HCT116 (cell line): ENCODE measurements at regions not wholly inside any gene's neighbourhood (a gene's known extent, or its start where the extent isn't known, plus 50 kb on each side); places are given as distances from the start of the nearest gene placed in this dataset.

Experiments used
- ATAC-seq: fragments of 200-7000 bp; cut with Tn5 transposase; 2 replicates; pipeline ENCODE4 v1.9.1; 2020; ENCODE audit warnings: mild to moderate bottlenecking, moderate library complexity
- BruUV-seq: library from RNA; stranded (reverse); fragments of 400-500 nt; replicated peaks from 2 replicates; lab custom pipeline; 2021; lab: Mats Ljungman, UMichigan
- CTCF ChIA-PET: fragments of 300-600 bp; sonication (Branson Sonifier 250); formaldehyde crosslinking; loops from one replicate; lab custom pipeline; 2021; ENCODE audit warnings: antibody characterized with exemption; lab: Charles Lee
- POLR2A ChIA-PET: fragments of 300-600, 350-600 bp; sonication (Branson Sonifier 250); formaldehyde crosslinking; loops from one replicate; lab custom pipeline; 2021; ENCODE audit warnings: antibody characterized with exemption; lab: Charles Lee
- RAD21 ChIA-PET, 2 experiments: fragments of 300-600 bp; sonication (Branson Sonifier 250); formaldehyde crosslinking; loops; one replicate each; lab custom pipeline; 2023; ENCODE audit warnings: low total read pairs in 2 of 2; ENCODE audit not compliant: uncharacterized antibody in 2 of 2, unreplicated experiment in 2 of 2, low non-redundant PET in 1 of 2; lab: Charles Lee
- DNase-seq: peaks from one replicate; pipeline ENCODE4 v3.0.0-alpha.2; 2010; ENCODE audit warnings: low read depth, low spot score
- H2AFZ ChIP-seq: fragments of 200-600 bp; shearing (Covaris generic), sonication (generic); 2 replicates; pipeline ENCODE4 v1.6.1; 2017; ENCODE audit warnings: low read depth, mixed run types, mixed read lengths, antibody characterized with exemption, low read length; ENCODE audit not compliant: poor library complexity, severe bottlenecking
- H3K27ac ChIP-seq: 2 replicates; pipeline ENCODE4 v1.5.1; 2012; ENCODE audit warnings: low read depth, low read length
- H3K27me3 ChIP-seq: fragments of 200-600 bp; sonication (generic); 2 replicates; pipeline ENCODE4 v1.6.1; 2016; ENCODE audit warnings: mixed run types, low read length, mixed read lengths; ENCODE audit not compliant: insufficient read depth
- H3K36me3 ChIP-seq, 2 experiments: fragments of 200-500 bp in 1 of 2; fragments of 200-600 bp in 1 of 2; sonication (Bioruptor generic) in 1 of 2; sonication (generic) in 1 of 2; 2 replicates each; pipeline versions ENCODE4 v1.5.1 to v1.6.1; 2014 to 2016; ENCODE audit warnings: low read length in 2 of 2, inconsistent platforms in 1 of 2, mixed read lengths in 1 of 2, mixed run types in 1 of 2; ENCODE audit not compliant: insufficient read depth in 2 of 2, control insufficient read depth in 1 of 2
- H3K4me1 ChIP-seq, 2 experiments: fragments of 200-600 bp in 1 of 2; sonication (generic) in 1 of 2; 2 replicates each; pipeline versions ENCODE4 v1.5.1 to v1.6.1; 2012 to 2017; ENCODE audit warnings: low read length in 2 of 2, inconsistent platforms in 1 of 2, mild to moderate bottlenecking in 1 of 2, mixed read lengths in 1 of 2, mixed run types in 1 of 2, moderate library complexity in 1 of 2; ENCODE audit not compliant: insufficient read depth in 2 of 2, control insufficient read depth in 1 of 2
- H3K4me2 ChIP-seq: fragments of 200-600 bp; sonication (generic); 2 replicates; pipeline ENCODE4 v1.6.1; 2017; ENCODE audit warnings: mixed run types, low read length, mixed read lengths
- H3K4me3 ChIP-seq, 2 experiments: fragments of 200-600 bp in 1 of 2; sonication (generic) in 1 of 2; replicated peaks in 1 of 2; 2 replicates each; pipeline ENCODE4 v1.5.1; 2011 to 2016; ENCODE audit warnings: low read length in 2 of 2, control low read depth in 1 of 2, low read depth in 1 of 2, mild to moderate bottlenecking in 1 of 2, mixed read lengths in 1 of 2, mixed run types in 1 of 2
- H3K79me2 ChIP-seq: fragments of 200-600 bp; sonication (generic); 2 replicates; pipeline ENCODE4 v1.6.1; 2017; ENCODE audit warnings: mild to moderate bottlenecking, mixed run types, low read length, moderate library complexity, mixed read lengths; ENCODE audit not compliant: insufficient read depth
- H3K9ac ChIP-seq: fragments of 200-600 bp; sonication (generic); 2 replicates; pipeline ENCODE4 v1.6.1; 2016; ENCODE audit warnings: low read length, mixed read lengths
- H3K9me2 ChIP-seq: fragments of 200-600 bp; sonication (generic), shearing (Covaris generic); 2 replicates; pipeline ENCODE4 v1.6.1; 2017; ENCODE audit warnings: mixed run types, mild to moderate bottlenecking, moderate library complexity; ENCODE audit not compliant: insufficient read depth
- H3K9me3 ChIP-seq, 2 experiments: fragments of 200-500 bp in 1 of 2; fragments of 200-600 bp in 1 of 2; sonication (Bioruptor generic) in 1 of 2; sonication (generic) in 1 of 2; 2 replicates each; pipeline ENCODE4 v1.6.1; 2014 to 2017; ENCODE audit warnings: low read length in 2 of 2, mixed read lengths in 2 of 2, inconsistent platforms in 1 of 2, low read depth in 1 of 2, mild to moderate bottlenecking in 1 of 2, mixed run types in 1 of 2, moderate library complexity in 1 of 2; ENCODE audit not compliant: control insufficient read depth in 1 of 2, insufficient read depth in 1 of 2
- H4K20me1 ChIP-seq: fragments of 200-600 bp; sonication (generic), shearing (Covaris generic); 2 replicates; pipeline ENCODE4 v1.6.1; 2017; ENCODE audit warnings: mixed run types, mild to moderate bottlenecking, moderate library complexity; ENCODE audit not compliant: insufficient read depth
- CBX3 ChIP-seq: IDR thresholded peaks from 2 replicates; pipeline ENCODE4 v1.6.1; 2012; ENCODE audit warnings: low read depth
- EGR1 ChIP-seq: IDR thresholded peaks from 2 replicates; pipeline ENCODE4 v1.6.1; 2012; ENCODE audit warnings: low read depth
- ELF1 ChIP-seq: IDR thresholded peaks from 2 replicates; pipeline ENCODE4 v1.6.1; 2012; ENCODE audit warnings: low read depth, borderline replicate concordance
- EZH2 ChIP-seq: fragments of 200-600 bp; sonication (generic); IDR thresholded peaks from 2 replicates; pipeline ENCODE4 v1.6.1; 2017; ENCODE audit warnings: antibody characterized with exemption, mixed run types
- EZH2phosphoT487 ChIP-seq: fragments of 200-600 bp; IDR thresholded peaks from 2 replicates; pipeline ENCODE4 v1.6.1; 2018; ENCODE audit warnings: antibody characterized with exemption, borderline replicate concordance
- JUND ChIP-seq: IDR thresholded peaks from 2 replicates; pipeline ENCODE4 v1.6.1; 2012
- POLR2A ChIP-seq: IDR thresholded peaks from 2 replicates; pipeline ENCODE4 v1.7.0; 2011; ENCODE audit warnings: borderline replicate concordance; ENCODE audit not compliant: insufficient read depth, insufficient read length; ENCODE audit errors: extremely low read depth
- POLR2AphosphoS5 ChIP-seq: IDR thresholded peaks from 2 replicates; pipeline ENCODE4 v1.6.1; 2011; ENCODE audit warnings: mild to moderate bottlenecking, low read depth, low read length, moderate library complexity
- RAD21 ChIP-seq: IDR thresholded peaks from 2 replicates; pipeline ENCODE4 v1.6.1; 2012; ENCODE audit warnings: low read depth, mild to moderate bottlenecking
- REST ChIP-seq: IDR thresholded peaks from 2 replicates; pipeline ENCODE4 v1.6.1; 2012; ENCODE audit warnings: low read depth
- SIN3A ChIP-seq: IDR thresholded peaks from 2 replicates; pipeline ENCODE4 v1.6.1; 2012; ENCODE audit warnings: low read depth
- SP1 ChIP-seq: IDR thresholded peaks from 2 replicates; pipeline ENCODE4 v1.6.1; 2012; ENCODE audit warnings: low read depth
- SRF ChIP-seq: IDR thresholded peaks from 2 replicates; pipeline ENCODE4 v1.6.1; 2012; ENCODE audit warnings: low read depth
- TCF7L2 ChIP-seq: IDR thresholded peaks from 2 replicates; pipeline ENCODE4 v1.7.0; 2011; ENCODE audit warnings: borderline replicate concordance, inconsistent platforms; ENCODE audit not compliant: insufficient read depth, insufficient read length; ENCODE audit errors: extremely low read depth
- YY1 ChIP-seq: IDR thresholded peaks from 2 replicates; pipeline ENCODE4 v1.6.1; 2011; ENCODE audit warnings: low read length, low read depth, moderate library complexity, mild to moderate bottlenecking; ENCODE audit not compliant: insufficient replicate concordance; ENCODE audit errors: extremely low read depth
- ZFX ChIP-seq: fragments of 450-650 bp; IDR thresholded peaks from 2 replicates; pipeline ENCODE4 v1.6.1; 2017
- ZNF274 ChIP-seq: fragments of 200-500 bp; sonication (Bioruptor generic); IDR thresholded peaks from 2 replicates; pipeline ENCODE4 v1.6.1; 2014; ENCODE audit warnings: mild to moderate bottlenecking, low read depth, low read length, inconsistent platforms
- intact Hi-C: fragments of 100-400 bp; cut with micrococcal nuclease; formaldehyde crosslinking; loops from 2 replicates; pipeline ENCODE4 v1.10.0; 2022
- TF ChIP-seq, protein P1 (sequence below), 3 experiments: fragments of 200-600 bp in 1 of 3; sonication (generic) in 1 of 3; IDR thresholded peaks in 2 of 3; conservative IDR thresholded peaks in 1 of 3; 2 replicates each; pipeline ENCODE4 v1.5.1; 2012 to 2017; ENCODE audit warnings: low read depth in 2 of 3, low read length in 2 of 3, antibody characterized with exemption in 1 of 3, borderline replicate concordance in 1 of 3, control low read depth in 1 of 3, mild to moderate bottlenecking in 1 of 3, mixed read lengths in 1 of 3, mixed run types in 1 of 3, moderate library complexity in 1 of 3; ENCODE audit not compliant: insufficient read depth in 1 of 3
- TF ChIP-seq, protein P2 (sequence below): IDR thresholded peaks from 2 replicates; pipeline ENCODE4 v1.6.1; 2011; ENCODE audit warnings: mild to moderate bottlenecking, low read length, moderate library complexity; ENCODE audit not compliant: insufficient replicate concordance; ENCODE audit errors: extremely low read depth
- TF ChIP-seq, protein P3 (sequence below): IDR thresholded peaks from 2 replicates; pipeline ENCODE4 v1.6.1; 2012

DNA sequence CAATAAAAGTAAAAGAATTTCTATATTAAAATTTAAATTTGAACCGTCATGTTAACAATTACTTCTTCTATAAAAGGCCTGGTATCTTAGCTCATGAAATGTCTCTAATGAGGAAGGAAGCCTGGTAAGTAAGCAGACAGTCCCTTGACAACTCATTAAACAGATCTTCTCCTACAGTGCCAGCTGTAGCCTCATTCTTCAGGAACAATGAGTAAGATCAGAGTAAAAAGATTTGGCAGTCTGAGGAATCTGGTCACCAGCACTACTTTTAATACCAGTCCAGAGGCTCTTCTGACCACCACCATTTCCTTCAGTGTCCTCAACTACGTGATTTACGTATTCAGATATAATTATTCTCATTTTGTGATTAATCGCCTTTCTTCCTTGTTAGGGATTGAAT, 955.0 kb upstream of the ALCAM start:
- no peaks in the 10 kb centered on the region for H4K20me1 ChIP-seq
- H3K36me3 ChIP-seq: peaks cover 0 to 15% of the 10 kb centered on the region in 2 experiments; a peak in 1 of 4 replicates
- H3K27me3 ChIP-seq: no peaks in the 10 kb centered on the region
- no TSS peak for BruUV-seq
- ChIA-PET CTCF (no interaction called here), POLR2A (no interaction called here), RAD21 (no interaction called here)
- DNase-seq: no peak
- H2AFZ ChIP-seq: no peak overlapping the region
- no peaks in the 10 kb centered on the region for H3K9me2 ChIP-seq
- no peak overlapping the region for H3K9ac ChIP-seq
- ATAC-seq: no peak
- no peaks in the 10 kb centered on the region for H3K4me1 ChIP-seq
- no peaks in the 10 kb centered on the region for H3K9me3 ChIP-seq
- intact Hi-C loops: no loop called here
- TF ChIP-seq POLR2A (no peak), EGR1 (no peak), RAD21 (no peak), ZNF274 (no peak), POLR2AphosphoS5 (no peak), JUND (no peak), EZH2phosphoT487 (no peak), ZFX (no peak), SP1 (no peak), SRF (no peak), SIN3A (no peak), YY1 (no peak), EZH2 (no peak), TCF7L2 (no peak), ELF1 (no peak), CBX3 (no peak), REST (no peak)
- TF ChIP-seq, protein P1, sequence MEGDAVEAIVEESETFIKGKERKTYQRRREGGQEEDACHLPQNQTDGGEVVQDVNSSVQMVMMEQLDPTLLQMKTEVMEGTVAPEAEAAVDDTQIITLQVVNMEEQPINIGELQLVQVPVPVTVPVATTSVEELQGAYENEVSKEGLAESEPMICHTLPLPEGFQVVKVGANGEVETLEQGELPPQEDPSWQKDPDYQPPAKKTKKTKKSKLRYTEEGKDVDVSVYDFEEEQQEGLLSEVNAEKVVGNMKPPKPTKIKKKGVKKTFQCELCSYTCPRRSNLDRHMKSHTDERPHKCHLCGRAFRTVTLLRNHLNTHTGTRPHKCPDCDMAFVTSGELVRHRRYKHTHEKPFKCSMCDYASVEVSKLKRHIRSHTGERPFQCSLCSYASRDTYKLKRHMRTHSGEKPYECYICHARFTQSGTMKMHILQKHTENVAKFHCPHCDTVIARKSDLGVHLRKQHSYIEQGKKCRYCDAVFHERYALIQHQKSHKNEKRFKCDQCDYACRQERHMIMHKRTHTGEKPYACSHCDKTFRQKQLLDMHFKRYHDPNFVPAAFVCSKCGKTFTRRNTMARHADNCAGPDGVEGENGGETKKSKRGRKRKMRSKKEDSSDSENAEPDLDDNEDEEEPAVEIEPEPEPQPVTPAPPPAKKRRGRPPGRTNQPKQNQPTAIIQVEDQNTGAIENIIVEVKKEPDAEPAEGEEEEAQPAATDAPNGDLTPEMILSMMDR (IDR thresholded peaks at IDR 0.05 in 2 of 3, conservative IDR thresholded peaks at IDR 0.05 in 1 of 3; ENCODE audit: borderline replicate concordance in 1 of 3, insufficient read depth in 1 of 3, low read depth in 2 of 3, low read length in 2 of 3): no peak
- TF ChIP-seq, protein P2, sequence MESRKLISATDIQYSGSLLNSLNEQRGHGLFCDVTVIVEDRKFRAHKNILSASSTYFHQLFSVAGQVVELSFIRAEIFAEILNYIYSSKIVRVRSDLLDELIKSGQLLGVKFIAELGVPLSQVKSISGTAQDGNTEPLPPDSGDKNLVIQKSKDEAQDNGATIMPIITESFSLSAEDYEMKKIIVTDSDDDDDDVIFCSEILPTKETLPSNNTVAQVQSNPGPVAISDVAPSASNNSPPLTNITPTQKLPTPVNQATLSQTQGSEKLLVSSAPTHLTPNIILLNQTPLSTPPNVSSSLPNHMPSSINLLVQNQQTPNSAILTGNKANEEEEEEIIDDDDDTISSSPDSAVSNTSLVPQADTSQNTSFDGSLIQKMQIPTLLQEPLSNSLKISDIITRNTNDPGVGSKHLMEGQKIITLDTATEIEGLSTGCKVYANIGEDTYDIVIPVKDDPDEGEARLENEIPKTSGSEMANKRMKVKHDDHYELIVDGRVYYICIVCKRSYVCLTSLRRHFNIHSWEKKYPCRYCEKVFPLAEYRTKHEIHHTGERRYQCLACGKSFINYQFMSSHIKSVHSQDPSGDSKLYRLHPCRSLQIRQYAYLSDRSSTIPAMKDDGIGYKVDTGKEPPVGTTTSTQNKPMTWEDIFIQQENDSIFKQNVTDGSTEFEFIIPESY: no peak
- TF ChIP-seq, protein P3, sequence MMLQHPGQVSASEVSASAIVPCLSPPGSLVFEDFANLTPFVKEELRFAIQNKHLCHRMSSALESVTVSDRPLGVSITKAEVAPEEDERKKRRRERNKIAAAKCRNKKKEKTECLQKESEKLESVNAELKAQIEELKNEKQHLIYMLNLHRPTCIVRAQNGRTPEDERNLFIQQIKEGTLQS: no peak
- no peak overlapping the region for H3K4me2 ChIP-seq
- H3K79me2 ChIP-seq: peaks cover 100% of the 10 kb centered on the region
- no peak overlapping the region for H3K27ac ChIP-seq
- no peak overlapping the region for H3K4me3 ChIP-seq
